ENCODE measurements at regions not wholly inside any gene's neighbourhood (a gene's known extent, or its start where the extent isn't known, plus 50 kb on each side); places are given as distances from the start of the nearest gene placed in this dataset.
A peak's percentile ranks its signal among the peaks of the same experiment; 100 is the strongest.

GRCh38 chr7:66502230-66503035 lies 126.2 kb upstream of the KCTD7 start:
- H4K20me1 ChIP-seq (ENCODE audit: insufficient read depth, low read length): no peaks in the 10 kb centered on the region
- peak overlapping the region; percentile 57 for H2AK9ac ChIP-seq (replicated peaks; ENCODE audit: low read depth, low read length, poor library complexity)
- DNase-seq (no peak), ATAC-seq (ENCODE audit: low read depth) (peak; percentile 37; the same call in 1 of the 2 replicates)
- H3K4ac ChIP-seq (ENCODE audit: low read depth, low read length): no peak overlapping the region
- H3K27me3 ChIP-seq (ENCODE audit: control insufficient read depth, insufficient read depth, low read length): peaks cover 2% of the 10 kb centered on the region; the same call in 1 of the 2 replicates
- intact Hi-C loops (cut with micrococcal nuclease) (loop anchor here (10.0 kb wide), 1 partner anchor 358 kb away; no protein-coding TSS in a partner anchor), in situ Hi-C loops (cut with MboI; ENCODE audit: low sequenced_read_pairs) (no loop called here), dilution Hi-C loops (cut with HindIII; ENCODE audit: low sequenced_read_pairs, unreplicated experiment) (no loop called here)
- ChIA-PET CTCF (no interaction called here), POLR2A (ENCODE audit: unreplicated experiment) (no interaction called here)
- no peak overlapping the region for H4K8ac ChIP-seq (ENCODE audit: low read depth in 2 of 2, low read length in 2 of 2)
- H2BK15ac ChIP-seq (ENCODE audit: low read depth, low read length): no peak overlapping the region
- no peaks in the 10 kb centered on the region for H3K36me3 ChIP-seq (ENCODE audit: control insufficient read depth, insufficient read depth, low read length)
- no peak overlapping the region for H3K4me3 ChIP-seq (ENCODE audit: insufficient read depth, low read depth, low read length)
- H2BK120ac ChIP-seq (ENCODE audit: low read depth, low read length): no peak overlapping the region
- H3K4me1 ChIP-seq (ENCODE audit: control insufficient read depth, insufficient read depth, low read length): peaks cover 2% of the 10 kb centered on the region; the same call in 1 of the 2 replicates
- H3K14ac ChIP-seq (replicated peaks; ENCODE audit: low read depth, low read length): no peak overlapping the region
- no peak overlapping the region for H3K9ac ChIP-seq (ENCODE audit: low read depth, low read length)
- no peak for TF ChIP-seq BHLHE40 (IDR thresholded peaks at IDR 0.05; ENCODE audit: low read depth, low read length)
- no peak for TF ChIP-seq MAFK (IDR thresholded peaks at IDR 0.05; ENCODE audit: low read depth, low read length)
- no peak for TF ChIP-seq RFX5 (IDR thresholded peaks at IDR 0.05; ENCODE audit: low read depth, low read length)
- TF ChIP-seq RAD21 (IDR thresholded peaks at IDR 0.05; ENCODE audit: low read length): no peak
- TF ChIP-seq FOS (IDR thresholded peaks at IDR 0.05; ENCODE audit: low read depth, low read length): no peak
- TF ChIP-seq NFE2L2 (IDR thresholded peaks at IDR 0.05; ENCODE audit: low read depth, low read length): no peak
- TF ChIP-seq CHD1 (IDR thresholded peaks at IDR 0.05; ENCODE audit: low read depth, low read length): no peak
- TF ChIP-seq SMC3 (IDR thresholded peaks at IDR 0.05; ENCODE audit: low read depth, low read length): no peak
- TF ChIP-seq MXI1 (IDR thresholded peaks at IDR 0.05; ENCODE audit: borderline replicate concordance, low read depth, low read length): no peak
- no peak for TF ChIP-seq ELK1 (IDR thresholded peaks at IDR 0.05; ENCODE audit: borderline replicate concordance, low read depth, low read length)
- TF ChIP-seq CTCF (conservative IDR thresholded peaks at IDR 0.05; ENCODE audit: low read depth, low read length): no peak
- no peak for TF ChIP-seq RCOR1 (IDR thresholded peaks at IDR 0.05; ENCODE audit: insufficient replicate concordance, low read length)
- no peak for TF ChIP-seq MAZ (IDR thresholded peaks at IDR 0.05; ENCODE audit: borderline replicate concordance, low read depth, low read length)
- no peak overlapping the region for H3K4me2 ChIP-seq (ENCODE audit: low read depth, low read length)
- WGBS, 2 experiments (ENCODE audit: extremely low coverage in 2 of 2, insufficient read length in 1 of 2): 86% methylated on average over 1 of the region's 12 CpGs; no CpG with 5 or more reads in 1 of the 2 experiments
- no peak overlapping the region for H4K91ac ChIP-seq (ENCODE audit: insufficient read depth, low read depth, low read length)
- no peak overlapping the region for H2BK20ac ChIP-seq (ENCODE audit: low read depth, low read length)
- H3K79me1 ChIP-seq (ENCODE audit: low read depth in 1 of 2, low read length in 2 of 2): no peaks in the 10 kb centered on the region
- H4K5ac ChIP-seq (ENCODE audit: low read depth, low read length): no peak overlapping the region
- H3K18ac ChIP-seq (ENCODE audit: low read depth, low read length): no peak overlapping the region
- peaks cover 5% of the 10 kb centered on the region; the same call in 1 of the 2 replicates for H3K9me3 ChIP-seq (ENCODE audit: control insufficient read depth, insufficient read depth, low read length)
- H3K56ac ChIP-seq (ENCODE audit: extremely low read depth, insufficient read depth, low read length): no peak overlapping the region
- H3K9me1 ChIP-seq (ENCODE audit: insufficient read depth, low read length): no peaks in the 10 kb centered on the region
- no TSS peak for BruUV-seq (replicated peaks)
- H2AK5ac ChIP-seq (ENCODE audit: low read depth, low read length): no peak overlapping the region
- H3K27ac ChIP-seq (ENCODE audit: insufficient read depth, low read length): no peak overlapping the region
- H3K23ac ChIP-seq (ENCODE audit: low read depth, low read length): no peak overlapping the region
- no peak overlapping the region for H2BK5ac ChIP-seq (ENCODE audit: low read depth, low read length, poor library complexity, severe bottlenecking)
- no peak overlapping the region for H2AFZ ChIP-seq (replicated peaks; ENCODE audit: low read length, poor library complexity)
